Muscle layer of duodenum (tissue), 2 donors: ENCODE measurements at regions not wholly inside any gene's neighbourhood (a gene's known extent, or its start where the extent isn't known, plus 50 kb on each side); places are given as distances from the start of the nearest gene placed in this dataset.

Experiments
- H3K27ac ChIP-seq: one replicate; pipeline ENCODE4 v1.7.0; 2013; ENCODE audit warnings: mild to moderate bottlenecking, low read length
- H3K27me3 ChIP-seq: one replicate; pipeline ENCODE4 v1.7.0; 2013; ENCODE audit warnings: low read depth, mild to moderate bottlenecking, control low read depth, low read length
- H3K36me3 ChIP-seq, 2 donors: one replicate each; pipeline ENCODE4 v1.7.0; 2013; ENCODE audit warnings: low read length in 2 of 2, control low read depth in 1 of 2, mild to moderate bottlenecking in 1 of 2; ENCODE audit not compliant: insufficient read depth in 2 of 2, control insufficient read depth in 1 of 2
- H3K4me1 ChIP-seq, 2 donors: one replicate each; pipeline ENCODE4 v1.7.0; 2013; ENCODE audit warnings: low read length in 2 of 2, mild to moderate bottlenecking in 2 of 2, control low read depth in 1 of 2, moderate library complexity in 1 of 2; ENCODE audit not compliant: insufficient read depth in 2 of 2, control insufficient read depth in 1 of 2
- H3K4me3 ChIP-seq, 2 donors: one replicate each; pipeline ENCODE4 v1.7.0; 2013; ENCODE audit warnings: low read length in 2 of 2, low read depth in 1 of 2, mild to moderate bottlenecking in 1 of 2
- H3K9me3 ChIP-seq, 2 donors: one replicate each; pipeline ENCODE4 v1.7.0; 2013; ENCODE audit warnings: low read length in 2 of 2, control low read depth in 1 of 2, mild to moderate bottlenecking in 1 of 2; ENCODE audit not compliant: control insufficient read depth in 1 of 2
- donor health status: healthy.

DNA sequence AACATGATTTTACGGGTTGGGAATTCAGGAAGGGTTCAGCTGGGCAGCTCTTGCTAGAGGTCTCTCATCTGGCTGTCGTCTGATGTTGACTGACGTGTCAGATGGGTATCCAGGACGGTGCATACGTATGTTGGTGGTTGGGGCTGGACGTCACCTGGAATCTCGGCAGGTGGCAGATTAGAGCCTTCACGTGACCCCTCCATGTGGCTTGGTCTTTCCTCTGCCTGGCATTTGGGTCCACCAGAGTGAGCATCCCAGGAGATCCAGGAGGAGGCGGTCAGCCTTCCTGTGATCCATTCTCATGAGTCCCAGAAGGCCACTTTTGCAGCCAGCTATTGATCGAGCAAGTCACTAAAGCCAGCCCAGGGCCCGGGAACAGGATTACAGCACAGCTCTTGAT, 202.7 kb downstream of the FOXL1 start:
- no peaks in the 10 kb centered on the region for H3K4me1 ChIP-seq
- no peaks in the 10 kb centered on the region for H3K9me3 ChIP-seq
- no peaks in the 10 kb centered on the region for H3K36me3 ChIP-seq
- H3K27ac ChIP-seq = no peak overlapping the region
- H3K4me3 ChIP-seq = no peak overlapping the region
- H3K27me3 ChIP-seq = no peaks in the 10 kb centered on the region

- Histone ChIP-seq H3K36me3 (no peaks in the 10 kb centered on the region), H3K27ac (no peak overlapping the region), H3K4me1 (no peaks in the 10 kb centered on the region), H3K27me3 (no peaks in the 10 kb centered on the region), H3K9me3 (no peaks in the 10 kb centered on the region), H3K4me3 (no peak overlapping the region)
Observed at GRCh38 chr16:86783636-86784626, 205.6 kb downstream of the FOXL1 start.

DNA sequence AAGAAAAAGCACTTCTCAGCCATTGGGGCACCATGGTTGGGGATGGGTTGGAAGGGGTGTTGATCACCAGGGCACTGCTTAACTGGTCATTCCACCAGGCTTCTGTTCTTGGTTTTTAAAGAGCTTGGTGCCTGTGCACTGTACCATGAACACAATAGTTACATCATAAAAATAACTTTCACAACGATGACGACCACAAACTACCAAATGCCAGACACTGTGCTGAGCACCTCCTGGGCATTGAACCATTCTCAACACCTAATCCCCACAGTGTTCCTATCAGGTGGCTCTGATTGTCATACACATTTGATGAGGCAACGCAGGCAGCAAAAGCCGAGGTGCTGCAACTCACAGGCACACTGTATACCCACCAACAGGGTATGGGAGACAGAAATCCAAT, 208.0 kb downstream of the FOXL1 start:
- Histone ChIP-seq H3K36me3 (no peaks in the 10 kb centered on the region), H3K4me3 (no peak overlapping the region), H3K4me1 (no peaks in the 10 kb centered on the region), H3K27ac (no peak overlapping the region), H3K9me3 (no peaks in the 10 kb centered on the region), H3K27me3 (peaks cover 5% of the 10 kb centered on the region)

GRCh38 chr16:86786994-86787393, 208.6 kb downstream of the FOXL1 start:
- Histone ChIP-seq H3K27me3 (peaks cover 5% of the 10 kb centered on the region), H3K9me3 (no peaks in the 10 kb centered on the region), H3K4me1 (no peaks in the 10 kb centered on the region), H3K4me3 (no peak overlapping the region), H3K27ac (no peak overlapping the region), H3K36me3 (no peaks in the 10 kb centered on the region)

DNA sequence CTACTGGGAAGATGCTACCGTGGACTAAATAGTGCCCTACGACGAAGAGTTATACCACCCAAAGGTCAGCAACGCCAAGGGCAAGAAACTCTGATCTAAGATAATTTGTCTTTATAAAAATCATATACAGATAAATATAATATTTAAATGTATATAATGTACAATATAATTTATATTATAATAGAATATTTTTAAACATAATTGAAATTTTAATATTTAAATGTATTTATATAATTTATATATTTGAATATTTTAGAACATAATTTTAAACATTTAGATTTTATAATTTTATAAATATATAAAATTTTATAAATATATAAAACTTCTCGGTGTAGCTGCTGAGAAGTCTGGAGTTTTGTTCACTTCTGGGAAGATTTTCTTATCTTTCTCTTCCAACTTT, 209.2 kb downstream of the FOXL1 start:
- Histone ChIP-seq H3K27me3 (peaks cover 5% of the 10 kb centered on the region), H3K36me3 (no peaks in the 10 kb centered on the region), H3K4me3 (no peak overlapping the region), H3K9me3 (no peaks in the 10 kb centered on the region), H3K4me1 (no peaks in the 10 kb centered on the region), H3K27ac (no peak overlapping the region)

- peaks cover 5% of the 10 kb centered on the region for H3K27me3 ChIP-seq
- H3K4me1 ChIP-seq = no peaks in the 10 kb centered on the region
- H3K4me3 ChIP-seq = no peak overlapping the region
- no peaks in the 10 kb centered on the region for H3K36me3 ChIP-seq
- H3K27ac ChIP-seq = no peak overlapping the region
- no peaks in the 10 kb centered on the region for H3K9me3 ChIP-seq
Observed at GRCh38 chr16:86789621-86790051, 211.3 kb downstream of the FOXL1 start.

- H3K27ac ChIP-seq = no peak overlapping the region
- no peaks in the 10 kb centered on the region for H3K36me3 ChIP-seq
- H3K9me3 ChIP-seq = no peaks in the 10 kb centered on the region
- no peaks in the 10 kb centered on the region for H3K4me1 ChIP-seq
- peaks cover 5% of the 10 kb centered on the region for H3K27me3 ChIP-seq
- no peak overlapping the region for H3K4me3 ChIP-seq
Observed at GRCh38 chr16:86791287-86792035, 213.1 kb downstream of the FOXL1 start.

GRCh38 chr16:86794216-86794864, 216.0 kb downstream of the FOXL1 start:
- Histone ChIP-seq H3K36me3 (no peaks in the 10 kb centered on the region), H3K27ac (no peak overlapping the region), H3K4me1 (no peaks in the 10 kb centered on the region), H3K9me3 (no peaks in the 10 kb centered on the region), H3K4me3 (no peak overlapping the region), H3K27me3 (peaks cover 4% of the 10 kb centered on the region)

- Histone ChIP-seq H3K27ac (no peak overlapping the region), H3K9me3 (no peaks in the 10 kb centered on the region), H3K27me3 (no peaks in the 10 kb centered on the region), H3K4me1 (no peaks in the 10 kb centered on the region), H3K4me3 (no peak overlapping the region), H3K36me3 (no peaks in the 10 kb centered on the region)
Observed at GRCh38 chr16:86797700-86798099, 219.4 kb downstream of the FOXL1 start.

- Histone ChIP-seq H3K4me1 (no peaks in the 10 kb centered on the region), H3K27me3 (no peaks in the 10 kb centered on the region), H3K36me3 (no peaks in the 10 kb centered on the region), H3K9me3 (no peaks in the 10 kb centered on the region), H3K27ac (no peak overlapping the region), H3K4me3 (no peak overlapping the region)
Observed at GRCh38 chr16:86798247-86799041, 220.1 kb downstream of the FOXL1 start.
